Urinary bladder (tissue), 3 donors: ENCODE measurements at regions not wholly inside any gene's neighbourhood (a gene's known extent, or its start where the extent isn't known, plus 50 kb on each side); places are given as distances from the start of the nearest gene placed in this dataset.

ENCODE experiments used
- DNase-seq: peaks from one replicate; pipeline ENCODE4 v3.0.0-alpha.2; 2015; ENCODE audit errors: extremely low spot score
- H3K27ac ChIP-seq: one replicate; pipeline ENCODE4 v1.5.1; 2013; ENCODE audit warnings: low read depth, mild to moderate bottlenecking, moderate library complexity
- H3K36me3 ChIP-seq: one replicate; pipeline ENCODE4 v1.6.1; 2013; ENCODE audit warnings: mild to moderate bottlenecking, moderate library complexity; ENCODE audit not compliant: insufficient read depth
- H3K4me1 ChIP-seq: one replicate; pipeline ENCODE4 v1.6.1; 2013; ENCODE audit warnings: mild to moderate bottlenecking, moderate library complexity; ENCODE audit not compliant: insufficient read depth
- H3K4me3 ChIP-seq: one replicate; pipeline ENCODE4 v1.5.1; 2013; ENCODE audit warnings: low read depth, low read length
- WGBS: extraction: QIAGEN DNeasy Blood & Tissue Kit; methylation state at CpG from one replicate; pipeline ENCODE4 v1.1.7; 2013; 5-methylcytosine and 5-hydroxymethylcytosine counted together
- donor health status: healthy with polysubstance abuse.
- donor health status: healthy.

DNA sequence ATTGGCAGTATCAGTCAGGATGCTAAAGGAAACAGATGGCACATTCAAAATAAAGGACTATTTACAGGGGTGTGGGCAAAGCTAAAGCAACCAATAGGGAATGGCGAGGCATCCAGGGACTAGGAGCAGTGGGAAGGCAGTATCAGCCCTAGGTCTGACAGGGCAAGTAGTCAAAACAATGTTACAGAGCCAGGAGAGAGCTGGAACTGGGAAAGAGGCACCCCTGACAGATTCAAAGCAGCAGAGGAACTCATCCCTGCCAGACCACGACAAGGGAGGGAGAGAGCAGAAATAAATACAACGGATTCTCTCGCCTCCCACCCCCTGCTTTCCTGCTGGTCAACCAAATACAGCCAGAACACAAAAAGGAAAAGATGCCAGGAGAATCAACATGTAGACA lies 371.5 kb downstream of the NR2F1-AS1 start:
- DNase-seq = no peak
- Histone ChIP-seq H3K4me1 (no peaks in the 10 kb centered on the region), H3K4me3 (no peak overlapping the region), H3K36me3 (no peaks in the 10 kb centered on the region), H3K27ac (no peak overlapping the region)
- 27% methylated on average over 4 of the region's 4 CpGs for WGBS

DNA sequence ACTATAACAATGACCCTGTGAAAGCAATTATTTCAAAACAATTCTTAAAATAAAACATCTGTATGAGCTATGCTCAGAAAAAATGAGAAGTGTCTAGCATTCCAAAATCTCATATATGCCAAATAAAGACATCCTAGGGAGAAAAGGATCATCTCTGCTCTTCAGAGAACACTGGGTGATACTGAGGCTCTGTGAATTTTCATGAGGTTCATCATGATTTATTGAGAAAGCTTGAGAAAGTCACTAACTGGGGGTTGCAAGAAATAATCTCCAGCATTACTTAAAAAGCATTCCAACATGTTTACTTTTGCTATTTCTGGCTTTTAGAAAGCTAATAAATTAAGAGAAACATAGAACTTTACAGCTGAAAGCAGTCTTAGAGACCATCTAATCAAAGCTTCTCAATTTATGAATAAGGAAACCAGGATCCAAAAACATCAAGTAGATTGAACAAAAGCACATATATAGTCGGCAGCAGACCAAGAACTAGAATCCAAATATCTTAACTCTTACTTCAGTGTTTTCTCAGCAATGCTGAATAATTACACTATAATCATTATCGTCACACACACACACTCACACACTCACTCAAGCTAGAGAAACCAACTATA lies 372.8 kb downstream of the NR2F1-AS1 start:
- WGBS = 42% methylated on average over 2 of the region's 2 CpGs
- Histone ChIP-seq H3K27ac (no peak overlapping the region), H3K36me3 (no peaks in the 10 kb centered on the region), H3K4me3 (no peak overlapping the region), H3K4me1 (no peaks in the 10 kb centered on the region)
- peak; percentile 75 for DNase-seq

DNA sequence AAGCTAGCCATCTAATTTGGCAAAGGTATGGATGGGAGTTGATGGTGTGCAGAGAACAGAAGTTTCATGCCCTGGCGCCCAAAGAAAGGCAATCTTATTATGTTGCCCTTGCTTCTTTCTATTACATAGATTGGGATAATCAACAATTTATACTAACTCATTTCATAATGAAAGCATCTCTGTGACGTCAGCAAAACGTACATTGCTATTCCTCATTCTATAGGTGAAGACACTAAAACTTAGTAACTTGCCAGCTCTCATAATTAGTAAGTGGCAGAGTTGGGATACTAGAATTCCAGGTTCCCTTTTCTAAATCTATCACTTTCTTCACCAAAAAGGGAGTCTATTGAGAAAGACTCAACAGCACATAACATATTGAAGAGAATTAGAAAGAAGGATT lies 374.8 kb downstream of the NR2F1-AS1 start:
- 93% methylated on average over 3 of the region's 3 CpGs for WGBS
- Histone ChIP-seq H3K27ac (no peak overlapping the region), H3K4me1 (no peaks in the 10 kb centered on the region), H3K36me3 (no peaks in the 10 kb centered on the region), H3K4me3 (no peak overlapping the region)
- no peak for DNase-seq

GRCh38 chr5:93201061-93201460 lies 380.0 kb downstream of the NR2F1-AS1 start:
- no peak for DNase-seq
- Histone ChIP-seq H3K4me1 (no peaks in the 10 kb centered on the region), H3K36me3 (no peaks in the 10 kb centered on the region), H3K4me3 (no peak overlapping the region), H3K27ac (no peak overlapping the region)
- WGBS = 81% methylated on average over 5 of the region's 5 CpGs

GRCh38 chr5:93196986-93197385 lies 384.0 kb downstream of the NR2F1-AS1 start:
- Histone ChIP-seq H3K4me1 (no peaks in the 10 kb centered on the region), H3K4me3 (no peak overlapping the region), H3K36me3 (no peaks in the 10 kb centered on the region), H3K27ac (no peak overlapping the region)
- DNase-seq = no peak
- WGBS = 74% methylated on average over 1 of the region's 1 CpG

DNA sequence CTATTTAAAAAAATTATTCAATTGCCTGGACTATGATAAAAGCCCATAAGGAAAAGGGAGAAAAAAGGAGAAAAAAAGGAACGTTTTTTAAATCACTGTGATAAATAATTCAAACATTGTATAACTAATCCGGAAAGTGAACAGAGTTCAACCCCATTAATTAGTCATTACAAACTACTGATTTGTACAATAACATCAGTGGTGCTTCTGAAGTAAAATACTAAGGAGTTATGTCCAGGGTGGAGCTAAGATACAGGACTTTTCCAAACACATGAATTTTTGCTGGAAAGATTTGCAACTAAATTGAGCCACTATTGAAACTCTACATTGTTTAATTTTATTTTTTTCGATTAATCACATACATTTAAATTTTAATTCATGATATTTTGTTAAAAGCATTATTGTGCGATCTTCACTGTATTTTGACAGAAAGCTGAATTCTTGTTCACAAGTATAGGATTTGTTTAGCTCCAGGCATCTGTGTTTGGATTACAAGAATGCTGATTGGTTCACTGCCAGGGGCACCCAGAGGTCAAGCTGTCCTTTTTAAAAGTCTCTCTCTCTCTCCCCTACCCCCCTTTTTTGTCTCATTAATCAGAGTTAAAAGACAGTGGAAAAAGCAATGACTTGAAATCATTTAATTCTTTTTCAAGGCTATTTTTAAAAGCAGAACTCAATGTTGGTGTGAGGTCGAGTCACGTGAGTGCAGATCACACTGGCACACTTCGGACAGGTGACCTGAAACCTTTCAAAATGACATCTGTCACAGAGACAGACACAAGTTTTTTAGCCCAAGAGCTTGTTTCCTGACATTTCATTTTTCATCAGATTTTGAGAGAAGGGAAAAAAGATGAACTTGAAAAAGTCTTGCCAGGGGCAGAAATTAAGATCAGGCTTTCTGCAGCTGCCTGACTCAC lies 387.3 kb downstream of the NR2F1-AS1 start:
- WGBS = 50% methylated on average over 7 of the region's 7 CpGs
- H3K36me3 ChIP-seq = no peaks in the 10 kb centered on the region
- H3K27ac ChIP-seq = no peak overlapping the region
- H3K4me3 ChIP-seq = no peak overlapping the region
- no peak for DNase-seq
- H3K4me1 ChIP-seq = no peaks in the 10 kb centered on the region

GRCh38 chr5:93192683-93193082 lies 388.3 kb downstream of the NR2F1-AS1 start:
- no peak overlapping the region for H3K27ac ChIP-seq
- H3K4me1 ChIP-seq = no peaks in the 10 kb centered on the region
- no peak for DNase-seq
- H3K36me3 ChIP-seq = no peaks in the 10 kb centered on the region
- WGBS = 74% methylated on average over 2 of the region's 2 CpGs
- H3K4me3 ChIP-seq = no peak overlapping the region

- no peaks in the 10 kb centered on the region for H3K36me3 ChIP-seq
- no peaks in the 10 kb centered on the region for H3K4me1 ChIP-seq
- H3K27ac ChIP-seq = no peak overlapping the region
- WGBS = 50% methylated on average over 2 of the region's 2 CpGs
- DNase-seq = no peak
- H3K4me3 ChIP-seq = no peak overlapping the region
Observed at GRCh38 chr5:93192087-93192486, 388.9 kb downstream of the NR2F1-AS1 start.

DNA sequence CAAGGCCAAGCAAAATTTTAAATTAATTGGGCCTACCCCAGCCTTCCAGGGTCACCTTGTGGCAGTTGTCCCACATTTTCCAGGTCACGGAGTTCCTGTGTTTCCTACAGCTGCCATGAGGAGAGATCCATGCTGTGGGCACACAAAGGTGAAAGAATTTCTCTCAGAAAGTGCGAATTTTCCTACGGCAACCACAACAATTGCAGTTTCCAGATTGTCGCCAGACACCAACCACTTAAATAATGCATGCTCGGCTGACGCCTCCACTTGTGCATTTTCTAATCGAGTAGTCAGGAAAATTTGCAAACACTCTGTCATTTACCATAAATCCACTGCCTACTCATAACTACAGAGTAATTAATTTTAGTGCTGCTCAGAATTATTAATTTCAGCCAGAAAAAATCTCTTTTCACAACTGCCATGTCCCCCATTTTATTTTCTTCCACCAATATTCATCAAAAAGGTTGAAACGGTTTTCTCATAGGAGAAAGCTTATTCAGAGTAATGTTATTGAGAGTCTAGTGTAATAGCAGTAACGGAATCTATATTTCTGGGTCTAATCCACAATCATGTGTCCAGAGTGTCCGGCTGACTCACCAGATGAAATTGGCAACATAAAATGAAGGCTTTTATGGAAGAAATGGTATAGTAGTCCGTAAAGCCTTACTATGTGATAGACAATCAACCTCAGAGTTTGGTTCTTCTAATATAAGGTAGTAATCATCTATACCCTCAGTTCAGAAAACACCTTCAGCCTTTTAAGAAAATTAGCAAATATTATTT lies 389.8 kb downstream of the NR2F1-AS1 start:
- no peaks in the 10 kb centered on the region for H3K4me1 ChIP-seq
- DNase-seq = no peak
- WGBS = 90% methylated on average over 11 of the region's 11 CpGs
- no peak overlapping the region for H3K27ac ChIP-seq
- H3K36me3 ChIP-seq = no peaks in the 10 kb centered on the region
- no peak overlapping the region for H3K4me3 ChIP-seq

DNA sequence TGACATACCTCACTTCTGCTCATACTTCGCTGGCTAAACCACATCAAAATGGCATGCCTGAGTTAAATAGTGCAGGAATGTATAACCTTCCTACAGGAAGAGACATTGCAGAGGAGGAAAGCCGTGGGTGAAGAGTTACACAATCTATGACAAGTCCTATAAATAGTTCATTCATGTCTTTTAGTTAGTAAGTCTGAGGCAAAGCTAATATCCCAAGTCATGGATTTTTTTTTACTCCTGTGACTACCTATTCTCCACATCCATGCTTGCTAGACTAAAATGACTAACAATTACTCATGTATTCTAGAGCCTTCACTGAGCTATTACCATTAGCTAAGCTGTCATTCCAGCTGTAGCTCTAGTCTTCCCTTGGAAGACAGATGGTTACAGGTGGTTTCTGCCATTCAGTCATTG lies 391.3 kb downstream of the NR2F1-AS1 start:
- WGBS = 68% methylated on average over 2 of the region's 2 CpGs
- no peak for DNase-seq
- Histone ChIP-seq H3K4me1 (no peaks in the 10 kb centered on the region), H3K27ac (no peak overlapping the region), H3K36me3 (no peaks in the 10 kb centered on the region), H3K4me3 (no peak overlapping the region)

DNA sequence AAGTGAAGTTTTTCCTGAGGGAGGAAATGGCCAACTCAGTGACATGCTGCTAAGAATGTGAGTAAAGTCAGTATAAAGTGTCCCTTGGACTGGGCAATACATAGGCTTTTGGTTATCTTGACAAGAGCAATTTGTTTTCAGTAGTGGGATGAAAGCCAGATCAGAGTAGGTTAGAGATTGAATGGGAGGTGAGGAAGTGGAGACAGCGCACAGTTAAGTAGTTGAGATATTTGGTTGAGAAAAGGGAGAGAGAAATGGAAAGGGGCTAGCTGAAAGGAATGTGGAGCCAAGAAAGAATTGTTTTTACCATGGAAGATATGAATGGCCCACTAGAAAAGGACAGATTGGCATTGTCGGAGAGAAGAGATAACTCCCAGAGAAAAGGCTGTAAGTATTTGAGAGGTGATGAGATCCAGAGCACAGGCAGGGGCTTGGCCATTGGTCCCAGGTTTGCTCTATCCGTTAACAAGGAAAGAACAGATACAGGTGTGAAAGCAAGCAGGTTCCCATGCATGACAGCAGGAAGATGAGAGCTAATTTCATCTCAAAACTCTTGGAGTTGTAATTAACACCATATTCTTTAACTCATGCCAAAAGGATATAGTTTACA lies 392.0 kb downstream of the NR2F1-AS1 start:
- no peak for DNase-seq
- 83% methylated on average over 3 of the region's 3 CpGs for WGBS
- Histone ChIP-seq H3K27ac (no peak overlapping the region), H3K36me3 (no peaks in the 10 kb centered on the region), H3K4me1 (no peaks in the 10 kb centered on the region), H3K4me3 (no peak overlapping the region)

- Histone ChIP-seq H3K36me3 (no peaks in the 10 kb centered on the region), H3K4me1 (no peaks in the 10 kb centered on the region), H3K4me3 (no peak overlapping the region), H3K27ac (no peak overlapping the region)
- no peak for DNase-seq
- WGBS = 63% methylated on average over 3 of the region's 3 CpGs
Observed at GRCh38 chr5:93186076-93186682, 394.8 kb downstream of the NR2F1-AS1 start.

DNA sequence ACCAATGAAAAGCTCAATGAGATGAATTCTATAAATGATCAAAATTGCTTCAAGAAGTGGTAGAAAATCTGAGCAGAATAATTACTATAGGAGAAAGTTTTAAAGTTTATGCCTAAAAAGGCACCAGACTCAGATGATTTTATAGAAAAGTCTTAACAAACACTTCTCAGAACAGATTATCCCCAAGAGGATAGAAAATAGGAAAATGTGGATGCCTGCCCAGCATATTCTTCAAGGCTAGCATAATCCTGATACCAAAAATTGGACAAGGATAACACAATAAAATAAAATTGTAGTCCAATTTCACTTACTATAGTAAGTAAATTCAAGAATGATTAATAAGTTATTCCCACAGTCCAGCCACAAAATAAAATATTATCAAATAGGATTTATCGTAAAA lies 397.0 kb downstream of the NR2F1-AS1 start:
- WGBS = 27% methylated on average over 1 of the region's 1 CpG
- no peak for DNase-seq
- Histone ChIP-seq H3K4me1 (no peaks in the 10 kb centered on the region), H3K4me3 (no peak overlapping the region), H3K27ac (no peak overlapping the region), H3K36me3 (no peaks in the 10 kb centered on the region)
